Left lung (tissue), 4 donors: ENCODE measurements at regions not wholly inside any gene's neighbourhood (a gene's known extent, or its start where the extent isn't known, plus 50 kb on each side); places are given as distances from the start of the nearest gene placed in this dataset.

Source experiments
- ATAC-seq: fragments of 200-7000 bp; cut with Tn5 transposase; one replicate; pipeline ENCODE4 v1.9.1; 2020; ENCODE audit warnings: moderate library complexity
- DNase-seq, 4 donors: peaks; one replicate each; pipeline ENCODE4 v3.0.0-alpha.2; 2013 to 2020
- H3K27ac ChIP-seq, 2 donors: fragments of 200-600 bp; sonication (generic) in 1 of 2; one replicate each; pipeline versions ENCODE4 v1.5.0 to v1.8.0; 2020 to 2021
- H3K27me3 ChIP-seq, 2 donors: fragments of 200-600 bp; sonication (generic) in 1 of 2; one replicate each; pipeline versions ENCODE4 v1.5.0 to v1.8.0; 2020 to 2021
- H3K36me3 ChIP-seq, 2 donors: fragments of 200-600 bp; sonication (generic) in 1 of 2; one replicate each; pipeline versions ENCODE4 v1.5.0 to v1.8.0; 2020 to 2021
- H3K4me1 ChIP-seq, 2 donors: fragments of 200-600 bp; one replicate each; pipeline ENCODE4 v1.8.0; 2021
- H3K4me3 ChIP-seq, 2 donors: fragments of 200-600 bp; sonication (generic) in 1 of 2; one replicate each; pipeline versions ENCODE4 v1.5.0 to v1.8.0; 2020 to 2021; ENCODE audit warnings: mild to moderate bottlenecking in 1 of 2
- H3K9me3 ChIP-seq, 2 donors: fragments of 200-600 bp; sonication (generic) in 1 of 2; one replicate each; pipeline versions ENCODE4 v1.5.0 to v1.8.0; 2020 to 2021
- intact Hi-C, 2 donors: fragments of 100-400 bp; cut with DNase I; formaldehyde crosslinking; loops; one replicate each; pipeline versions ENCODE4 v1.11.2 to v1.14.2; 2022
- TF ChIP-seq, protein P1 (sequence below), 2 donors: fragments of 200-600 bp; sonication (generic) in 1 of 2; IDR thresholded peaks; one replicate each; pipeline versions ENCODE4 v1.5.0 to v1.8.0; 2021; ENCODE audit warnings: antibody characterized with exemption in 2 of 2
- donor health status: DM: no; HTN: yes; CAD: no.
- donor health status: DM: no; HTN: no; CAD: no.

DNA sequence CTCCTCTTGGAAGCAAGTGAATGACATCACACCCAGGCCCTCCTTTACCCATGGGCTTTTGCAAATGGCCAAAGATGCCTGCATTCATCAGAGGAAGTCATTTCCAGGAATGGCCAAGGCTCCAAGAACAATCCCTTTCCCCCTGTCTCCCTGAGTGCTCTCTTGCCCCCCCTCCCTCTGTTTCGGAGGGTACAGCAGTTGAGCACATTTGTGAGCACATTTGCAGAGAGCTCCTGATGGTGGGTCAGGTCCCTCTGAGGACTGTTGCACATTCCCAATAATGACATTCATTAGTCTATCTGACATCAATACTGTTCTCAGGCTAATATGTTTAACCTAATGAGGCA lies 113.4 kb downstream of the MATN1 start:
- H3K9me3 ChIP-seq: no peaks in the 10 kb centered on the region
- H3K4me1 ChIP-seq: no peaks in the 10 kb centered on the region
- TF ChIP-seq, protein P1, sequence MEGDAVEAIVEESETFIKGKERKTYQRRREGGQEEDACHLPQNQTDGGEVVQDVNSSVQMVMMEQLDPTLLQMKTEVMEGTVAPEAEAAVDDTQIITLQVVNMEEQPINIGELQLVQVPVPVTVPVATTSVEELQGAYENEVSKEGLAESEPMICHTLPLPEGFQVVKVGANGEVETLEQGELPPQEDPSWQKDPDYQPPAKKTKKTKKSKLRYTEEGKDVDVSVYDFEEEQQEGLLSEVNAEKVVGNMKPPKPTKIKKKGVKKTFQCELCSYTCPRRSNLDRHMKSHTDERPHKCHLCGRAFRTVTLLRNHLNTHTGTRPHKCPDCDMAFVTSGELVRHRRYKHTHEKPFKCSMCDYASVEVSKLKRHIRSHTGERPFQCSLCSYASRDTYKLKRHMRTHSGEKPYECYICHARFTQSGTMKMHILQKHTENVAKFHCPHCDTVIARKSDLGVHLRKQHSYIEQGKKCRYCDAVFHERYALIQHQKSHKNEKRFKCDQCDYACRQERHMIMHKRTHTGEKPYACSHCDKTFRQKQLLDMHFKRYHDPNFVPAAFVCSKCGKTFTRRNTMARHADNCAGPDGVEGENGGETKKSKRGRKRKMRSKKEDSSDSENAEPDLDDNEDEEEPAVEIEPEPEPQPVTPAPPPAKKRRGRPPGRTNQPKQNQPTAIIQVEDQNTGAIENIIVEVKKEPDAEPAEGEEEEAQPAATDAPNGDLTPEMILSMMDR (IDR thresholded peaks at IDR 0.05): no peak
- DNase-seq (no peak), ATAC-seq (no peak)
- H3K27me3 ChIP-seq: peaks cover 0 to 44% of the 10 kb centered on the region in 2 donors
- H3K4me3 ChIP-seq: no peak overlapping the region
- no peak overlapping the region for H3K27ac ChIP-seq
- no peaks in the 10 kb centered on the region for H3K36me3 ChIP-seq
- intact Hi-C loops: no loop called here

DNA sequence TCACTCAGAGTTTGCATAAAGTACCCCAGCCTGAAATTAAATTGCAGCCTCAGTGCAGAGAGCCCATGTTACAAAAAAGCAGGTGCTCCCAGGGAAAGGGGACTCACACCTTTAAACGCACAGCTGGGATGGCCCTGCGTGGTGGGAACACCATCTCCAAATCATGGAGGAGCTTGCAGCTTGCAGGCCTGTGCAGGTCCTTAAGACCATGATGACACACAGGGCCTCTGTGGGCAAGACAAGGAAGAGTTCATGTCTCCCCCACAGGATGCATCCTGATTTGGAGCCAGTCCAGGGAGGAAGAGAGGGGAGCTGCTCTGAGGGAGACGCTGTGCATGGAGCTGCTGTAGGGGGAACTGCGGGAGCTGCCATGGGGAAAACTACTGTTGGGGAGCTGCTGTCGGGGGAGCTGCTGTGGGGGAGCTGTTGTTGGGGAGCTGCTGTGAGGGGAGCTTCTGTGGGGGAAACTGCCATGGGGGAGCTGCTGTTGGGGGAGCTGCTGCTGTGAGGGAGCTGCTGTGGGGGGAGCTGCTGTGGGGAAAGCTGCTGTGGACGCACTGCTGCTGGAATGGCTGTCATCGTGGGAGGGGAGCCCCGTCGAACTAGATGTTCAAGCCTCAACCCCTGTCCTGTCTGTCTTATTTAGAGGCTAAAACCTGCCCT lies 113.9 kb downstream of the MATN1 start:
- TF ChIP-seq, protein P1 (IDR thresholded peaks at IDR 0.05): no peak
- no peak for ATAC-seq
- no peak overlapping the region for H3K27ac ChIP-seq

DNA sequence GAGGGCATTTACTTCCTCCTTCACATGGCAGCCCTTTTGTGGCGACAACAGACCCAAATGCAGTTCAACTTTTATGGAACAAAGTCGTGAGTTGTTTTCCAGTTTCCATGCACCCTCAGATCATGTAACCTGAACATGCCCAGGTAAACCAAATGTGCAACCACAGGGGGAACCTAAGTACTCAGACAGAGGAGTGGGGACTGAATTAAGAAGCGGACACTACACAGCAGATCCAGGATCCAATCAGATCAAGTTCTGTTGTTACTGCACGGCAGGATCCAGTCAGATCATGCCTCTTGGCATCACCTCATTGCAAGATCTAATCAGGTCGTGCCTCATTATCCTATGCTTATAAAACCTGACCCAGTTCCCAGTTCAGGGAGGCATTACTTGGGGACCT lies 115.7 kb downstream of the MATN1 start:
- intact Hi-C loops: no loop called here
- Histone ChIP-seq H3K4me1 (no peaks in the 10 kb centered on the region), H3K36me3 (no peaks in the 10 kb centered on the region), H3K27me3 (peaks cover 0 to 34% of the 10 kb centered on the region in 2 donors), H3K9me3 (no peaks in the 10 kb centered on the region), H3K27ac (no peak overlapping the region), H3K4me3 (no peak overlapping the region)
- ATAC-seq (no peak), DNase-seq (no peak)
- TF ChIP-seq, protein P1 (IDR thresholded peaks at IDR 0.05): no peak

More for the DNA sequence above, 113.9 kb downstream of the MATN1 start:
- no peak overlapping the region for H3K4me3 ChIP-seq
- no peaks in the 10 kb centered on the region for H3K9me3 ChIP-seq
- H3K4me1 ChIP-seq: no peaks in the 10 kb centered on the region
- peaks cover 0 to 41% of the 10 kb centered on the region in 2 donors for H3K27me3 ChIP-seq
- H3K36me3 ChIP-seq: no peaks in the 10 kb centered on the region
- no peak for DNase-seq
- intact Hi-C loops: no loop called here

DNA sequence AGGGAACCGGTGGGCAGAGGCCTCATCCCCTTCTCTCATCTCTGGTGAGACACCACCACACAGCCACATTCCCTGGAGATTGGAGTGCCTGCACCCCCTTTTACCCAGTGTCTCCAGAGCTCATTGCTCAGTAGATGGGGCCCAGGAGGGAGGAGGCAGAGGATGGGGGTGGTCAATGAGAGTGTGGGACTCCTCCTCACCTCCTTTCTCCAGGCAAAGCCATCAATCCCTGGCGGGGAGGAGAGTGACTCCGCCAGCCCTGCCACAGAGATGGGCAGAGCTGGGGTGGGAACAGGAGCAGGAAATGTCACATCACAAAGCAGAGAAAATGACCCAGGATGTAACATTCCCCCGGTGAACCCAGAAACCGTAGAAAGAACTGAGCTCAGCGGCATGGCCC lies 117.2 kb downstream of the MATN1 start:
- Histone ChIP-seq H3K36me3 (no peaks in the 10 kb centered on the region), H3K27ac (no peak overlapping the region), H3K4me1 (no peaks in the 10 kb centered on the region), H3K4me3 (no peak overlapping the region), H3K9me3 (no peaks in the 10 kb centered on the region), H3K27me3 (peaks cover 0 to 34% of the 10 kb centered on the region in 2 donors)
- intact Hi-C loops: no loop called here
- TF ChIP-seq, protein P1 (IDR thresholded peaks at IDR 0.05): no peak
- no peak for ATAC-seq
- no peak for DNase-seq

DNA sequence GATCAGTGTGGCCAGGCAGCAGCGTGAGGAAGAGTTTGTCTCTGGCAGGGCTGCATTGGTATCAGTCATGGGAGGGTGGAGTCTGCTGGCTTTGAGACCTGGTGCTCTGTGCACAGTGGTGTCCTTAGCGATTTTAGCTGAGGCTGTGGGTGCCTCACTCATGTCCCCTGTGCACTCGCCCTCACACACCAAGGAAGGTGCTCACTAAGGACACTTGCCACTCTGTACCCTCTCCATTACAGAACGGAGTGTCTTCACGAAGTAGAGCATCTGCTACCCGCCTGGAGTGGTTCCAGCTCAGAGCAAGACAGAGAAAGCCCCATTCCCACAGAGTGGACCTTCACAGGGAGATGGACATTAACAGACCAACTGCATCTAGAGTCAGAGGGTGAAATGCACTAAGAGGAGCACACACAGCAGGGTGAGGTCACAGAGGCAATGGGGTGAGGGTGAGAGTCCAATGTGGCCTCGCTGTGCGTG lies 117.9 kb downstream of the MATN1 start:
- Histone ChIP-seq H3K4me3 (no peak overlapping the region), H3K27ac (no peak overlapping the region), H3K27me3 (peaks cover 0 to 34% of the 10 kb centered on the region in 2 donors), H3K9me3 (no peaks in the 10 kb centered on the region), H3K36me3 (no peaks in the 10 kb centered on the region), H3K4me1 (no peaks in the 10 kb centered on the region)
- intact Hi-C loops: no loop called here
- DNase-seq: no peak
- TF ChIP-seq, protein P1 (IDR thresholded peaks at IDR 0.05): no peak
- no peak for ATAC-seq
